GM21576 (cell line): ENCODE measurements at regions not wholly inside any gene's neighbourhood (a gene's known extent, or its start where the extent isn't known, plus 50 kb on each side); places are given as distances from the start of the nearest gene placed in this dataset.
A peak's percentile ranks its signal among the peaks of the same experiment; 100 is the strongest.
"Not testable (repeated sequence)": the region's sequence is repeated elsewhere in the genome, so short reads cannot be mapped to it uniquely, and the experiment has no call there.

Experiments
- ATAC-seq: cut with Tn5 transposase; IDR thresholded peaks from one replicate; pipeline ENCODE4 v1.9.1; 2021; ENCODE audit warnings: mild to moderate bottlenecking, moderate library complexity; ENCODE audit not compliant: unreplicated experiment

- not testable (repeated sequence) for ATAC-seq
These were observed 1673.2 kb upstream of the B3GALT2 start for GRCh38 chr1:194859481-194860154.

DNA sequence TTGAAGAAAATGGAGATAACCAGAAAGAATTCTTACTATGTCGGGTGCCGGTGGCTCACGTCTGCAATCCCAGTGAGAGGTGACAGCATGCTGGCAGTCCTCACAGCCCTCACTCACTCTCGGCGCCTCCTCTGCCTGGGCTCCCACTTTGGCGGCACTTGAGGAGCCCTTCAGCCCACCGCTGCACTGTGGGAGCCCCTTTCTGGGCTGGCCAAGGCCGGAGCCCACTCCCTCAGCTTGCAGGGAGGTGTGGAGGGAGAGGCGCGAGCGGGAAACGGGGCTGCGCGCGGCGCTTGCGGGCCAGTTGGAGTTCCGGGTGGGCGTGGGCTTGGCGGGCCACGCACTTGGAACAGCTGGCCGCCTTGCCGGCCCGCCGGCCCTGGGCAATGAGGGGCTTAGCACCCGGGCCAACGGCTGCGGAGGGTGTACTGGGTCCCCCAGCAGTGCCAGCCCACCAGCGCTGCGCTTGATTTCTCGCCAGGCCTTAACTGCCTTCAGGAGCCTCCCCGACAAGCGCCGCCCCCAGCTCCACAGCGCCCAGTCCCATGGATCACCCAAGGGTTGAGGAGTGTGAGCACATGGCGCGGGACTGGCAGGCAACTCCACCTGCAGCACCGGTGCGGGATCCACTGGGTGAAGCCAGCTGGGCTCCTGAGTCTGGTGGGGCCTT is 1672.5 kb upstream of the B3GALT2 start:
- ATAC-seq = not testable (repeated sequence)

- ATAC-seq = no peak
These were observed 1671.0 kb upstream of the B3GALT2 start for GRCh38 chr1:194857413-194857812.

DNA sequence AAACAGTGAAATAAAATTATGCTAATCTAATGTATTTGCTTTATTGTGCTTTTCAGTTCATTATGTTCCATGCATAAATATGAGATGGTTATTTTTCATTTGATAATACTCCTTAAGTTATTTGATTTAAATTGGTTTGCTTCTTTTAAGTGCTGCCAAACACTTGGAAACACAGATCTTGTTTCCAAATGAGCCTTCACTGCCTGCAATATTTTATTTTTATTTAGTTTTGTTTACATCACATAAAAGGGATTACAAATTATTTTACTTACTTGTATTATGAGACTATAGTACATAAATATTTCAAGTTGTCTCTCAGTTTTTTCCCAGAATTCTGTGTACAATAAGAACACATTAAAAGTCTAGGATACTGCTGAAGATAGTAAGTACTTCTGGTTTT is 1662.4 kb upstream of the B3GALT2 start:
- no peak for ATAC-seq

DNA sequence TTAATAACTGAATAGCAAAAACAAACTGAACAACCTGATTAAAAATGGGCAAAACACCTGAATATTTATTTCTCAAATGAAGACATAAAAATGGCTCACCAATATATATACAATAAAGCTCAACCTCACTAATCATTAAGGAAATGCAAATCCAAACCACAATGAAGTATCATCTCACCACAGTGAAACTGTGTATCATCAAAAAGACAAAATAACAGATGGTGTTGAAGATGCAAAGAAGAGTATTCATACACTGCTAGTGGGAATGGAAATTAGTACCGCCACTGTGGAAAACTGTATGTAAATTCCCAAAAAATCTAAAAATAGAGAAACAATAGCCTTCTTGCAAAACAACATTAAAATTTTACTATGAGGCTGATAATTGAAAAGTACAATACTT is 1660.1 kb upstream of the B3GALT2 start:
- ATAC-seq = no peak

- no peak for ATAC-seq
These were observed 1656.7 kb upstream of the B3GALT2 start for GRCh38 chr1:194843077-194843476.

DNA sequence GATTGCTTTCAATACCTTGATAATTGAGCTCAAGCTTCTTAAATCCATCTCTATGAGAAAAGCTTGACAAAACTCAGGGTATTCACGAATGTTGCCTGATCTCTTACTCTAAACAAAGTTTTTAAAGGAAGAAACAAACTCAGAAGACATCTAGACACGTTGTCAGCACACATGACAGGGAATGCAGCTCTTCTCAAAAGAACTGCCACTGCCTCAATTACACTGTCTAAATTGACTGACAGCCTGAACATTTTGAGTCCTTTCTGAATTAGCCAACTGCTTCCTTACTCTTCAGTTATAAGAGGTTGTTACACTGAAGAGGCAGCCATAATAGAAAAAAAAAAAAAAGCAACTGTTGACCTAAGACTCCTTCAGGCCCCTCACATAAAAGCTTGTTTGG is 1646.7 kb upstream of the B3GALT2 start:
- no peak for ATAC-seq

- not testable (repeated sequence) for ATAC-seq
These were observed 1645.2 kb upstream of the B3GALT2 start for GRCh38 chr1:194831595-194831994.

- ATAC-seq = peak; percentile 96
These were observed 1644.0 kb upstream of the B3GALT2 start for GRCh38 chr1:194830387-194830786.

GRCh38 chr1:194829492-194829891 is 1643.1 kb upstream of the B3GALT2 start:
- no peak for ATAC-seq

DNA sequence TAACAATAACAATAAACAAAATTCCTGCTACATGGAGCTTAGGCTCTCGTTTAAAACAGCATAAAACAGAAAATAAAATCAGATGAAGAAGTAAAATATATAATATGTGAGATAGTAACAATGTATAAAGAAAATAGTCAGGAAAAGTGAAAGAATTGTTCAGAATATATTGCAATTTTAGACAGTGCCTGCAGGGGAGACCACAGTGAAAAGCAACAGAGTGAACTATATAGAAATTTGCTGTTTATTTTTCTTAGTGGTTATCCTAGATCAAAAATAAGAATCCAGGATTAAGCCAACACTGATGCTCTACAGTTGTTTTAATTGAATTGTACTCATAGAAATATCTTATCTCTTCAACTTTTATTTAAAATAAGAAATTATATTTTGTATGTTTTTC is 1639.0 kb upstream of the B3GALT2 start:
- ATAC-seq = no peak

DNA sequence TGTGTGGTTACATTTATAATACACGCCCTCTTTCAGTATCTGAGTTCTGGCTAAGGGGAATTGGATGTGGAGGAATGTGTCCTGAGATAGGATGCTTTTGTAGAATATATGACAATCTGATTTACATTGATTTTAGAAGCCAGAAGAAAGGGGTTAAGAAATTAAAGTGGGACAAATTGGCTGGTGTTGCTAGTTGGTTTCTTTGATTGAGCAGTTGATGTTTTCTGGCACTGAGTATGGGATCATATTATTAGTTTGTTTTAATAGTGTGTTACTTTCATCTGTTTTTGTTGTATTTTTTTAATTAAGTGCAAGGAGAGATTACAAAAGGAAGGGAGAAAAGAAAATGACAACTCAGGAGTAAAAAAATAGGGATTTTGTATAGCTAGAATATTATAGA is 1634.7 kb upstream of the B3GALT2 start:
- no peak for ATAC-seq

- no peak for ATAC-seq
These were observed 1632.3 kb upstream of the B3GALT2 start for GRCh38 chr1:194818674-194819073.

DNA sequence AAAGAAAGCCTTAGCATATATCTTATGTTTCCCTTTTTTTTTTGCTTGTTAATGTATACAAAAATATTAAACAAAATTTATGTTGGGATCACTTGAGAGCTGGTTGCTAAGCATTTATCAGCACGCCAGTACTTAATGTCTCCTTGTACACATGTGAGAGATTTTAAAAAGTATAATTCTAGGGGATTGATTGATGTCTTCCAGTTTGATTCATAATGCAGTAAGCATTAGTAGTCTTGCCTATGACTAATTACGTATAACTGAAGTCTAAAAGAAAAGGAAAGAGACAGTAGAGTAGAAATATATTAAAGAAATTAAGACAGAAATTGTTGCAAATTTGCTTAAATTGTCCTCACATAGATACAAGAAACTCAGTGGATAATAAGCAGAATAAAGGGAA is 1630.4 kb upstream of the B3GALT2 start:
- no peak for ATAC-seq

DNA sequence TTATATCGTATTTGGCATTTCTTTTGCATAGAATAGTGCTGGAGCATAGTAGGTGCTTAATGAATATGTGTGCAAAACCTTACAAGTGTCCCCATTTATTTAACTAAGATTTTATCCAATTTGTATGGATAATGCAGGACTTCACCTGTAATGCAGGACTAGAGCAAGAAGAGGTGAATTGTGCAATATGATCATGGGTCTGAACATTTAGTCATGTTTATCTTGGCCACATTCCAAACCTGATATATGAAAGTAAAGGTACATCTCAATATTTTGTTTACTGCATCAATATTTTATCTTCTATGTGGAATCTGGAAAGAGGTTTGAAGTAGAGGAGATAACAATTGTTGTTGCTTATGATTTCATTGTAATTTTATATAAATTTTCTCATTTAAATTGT is 1626.7 kb upstream of the B3GALT2 start:
- ATAC-seq = no peak

DNA sequence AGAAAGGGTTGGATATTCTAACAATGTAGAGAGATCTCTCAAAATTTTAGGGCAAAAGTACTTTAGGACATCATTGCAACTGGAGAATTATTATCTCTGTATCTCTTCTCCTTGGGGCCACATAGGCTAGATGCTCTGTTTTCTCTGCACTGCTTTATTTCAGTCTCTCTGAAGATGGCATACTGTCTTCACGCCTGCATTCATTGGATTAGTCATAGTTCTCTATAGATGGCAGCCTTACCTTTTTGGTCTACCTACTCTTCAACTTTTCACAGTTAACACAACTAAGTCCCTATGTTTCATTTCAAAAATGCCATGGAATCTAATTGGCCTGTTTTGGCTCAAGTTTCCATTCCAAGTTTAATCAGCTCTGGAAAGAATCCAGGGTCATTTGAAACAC is 1623.3 kb upstream of the B3GALT2 start:
- peak; percentile 66 for ATAC-seq

- ATAC-seq = no peak
These were observed 1622.8 kb upstream of the B3GALT2 start for GRCh38 chr1:194809215-194809614.

- no peak for ATAC-seq
These were observed 1621.3 kb upstream of the B3GALT2 start for GRCh38 chr1:194807530-194808220.

DNA sequence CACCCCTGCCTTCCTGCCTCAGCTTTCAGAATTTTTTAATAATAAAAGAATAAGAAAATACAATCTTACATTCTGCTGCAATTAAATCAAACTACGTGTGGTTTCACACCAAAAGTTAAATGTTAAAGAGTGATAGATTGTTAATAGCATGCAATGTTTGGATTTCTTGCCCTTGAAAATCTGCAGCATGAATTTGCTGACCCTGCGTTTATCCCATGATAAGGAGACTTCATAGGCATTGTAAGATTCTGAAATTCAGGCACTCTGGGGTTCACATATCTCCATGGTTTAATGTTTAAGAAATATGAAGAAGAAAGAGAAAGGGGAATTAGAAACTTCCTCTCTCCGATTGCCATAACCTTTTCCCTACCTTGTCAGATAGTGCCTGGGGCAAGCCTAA is 1616.2 kb upstream of the B3GALT2 start:
- ATAC-seq = no peak

GRCh38 chr1:194795917-194796593 is 1609.6 kb upstream of the B3GALT2 start:
- peak; percentile 66 for ATAC-seq

GRCh38 chr1:194787001-194787400 is 1600.6 kb upstream of the B3GALT2 start:
- no peak for ATAC-seq

- ATAC-seq = no peak
These were observed 1599.6 kb upstream of the B3GALT2 start for GRCh38 chr1:194786027-194786426.
